ENCODE measurements at regions not wholly inside any gene's neighbourhood (a gene's known extent, or its start where the extent isn't known, plus 50 kb on each side); places are given as distances from the start of the nearest gene placed in this dataset.

- TF ChIP-seq, protein P1, sequence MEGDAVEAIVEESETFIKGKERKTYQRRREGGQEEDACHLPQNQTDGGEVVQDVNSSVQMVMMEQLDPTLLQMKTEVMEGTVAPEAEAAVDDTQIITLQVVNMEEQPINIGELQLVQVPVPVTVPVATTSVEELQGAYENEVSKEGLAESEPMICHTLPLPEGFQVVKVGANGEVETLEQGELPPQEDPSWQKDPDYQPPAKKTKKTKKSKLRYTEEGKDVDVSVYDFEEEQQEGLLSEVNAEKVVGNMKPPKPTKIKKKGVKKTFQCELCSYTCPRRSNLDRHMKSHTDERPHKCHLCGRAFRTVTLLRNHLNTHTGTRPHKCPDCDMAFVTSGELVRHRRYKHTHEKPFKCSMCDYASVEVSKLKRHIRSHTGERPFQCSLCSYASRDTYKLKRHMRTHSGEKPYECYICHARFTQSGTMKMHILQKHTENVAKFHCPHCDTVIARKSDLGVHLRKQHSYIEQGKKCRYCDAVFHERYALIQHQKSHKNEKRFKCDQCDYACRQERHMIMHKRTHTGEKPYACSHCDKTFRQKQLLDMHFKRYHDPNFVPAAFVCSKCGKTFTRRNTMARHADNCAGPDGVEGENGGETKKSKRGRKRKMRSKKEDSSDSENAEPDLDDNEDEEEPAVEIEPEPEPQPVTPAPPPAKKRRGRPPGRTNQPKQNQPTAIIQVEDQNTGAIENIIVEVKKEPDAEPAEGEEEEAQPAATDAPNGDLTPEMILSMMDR (conservative IDR thresholded peaks at IDR 0.05; ENCODE audit: low read depth in 2 of 2), result no peak
- TF ChIP-seq EZH2 (IDR thresholded peaks at IDR 0.05; ENCODE audit: low read depth, unreplicated experiment) (no peak), POLR2AphosphoS5 (IDR thresholded peaks at IDR 0.05; ENCODE audit: low read depth) (no peak), EZH2phosphoT487 (IDR thresholded peaks at IDR 0.05; ENCODE audit: unreplicated experiment) (no peak), ZNF331 (CRISPR knock-in tag; IDR thresholded peaks at IDR 0.05; ENCODE audit: low read depth) (no peak), ETS1 (IDR thresholded peaks at IDR 0.05) (no peak)
Measured at GRCh38 chr14:71651228-71651627, 281.0 kb upstream of the RGS6 start.

Measured in GM23338 (cell line).